Fibroblast of skin of left biceps (primary cell): ENCODE measurements at regions not wholly inside any gene's neighbourhood (a gene's known extent, or its start where the extent isn't known, plus 50 kb on each side); places are given as distances from the start of the nearest gene placed in this dataset.
A peak's percentile ranks its signal among the peaks of the same experiment; 100 is the strongest.

ENCODE experiments used
- DNase-seq, 2 experiments: peaks; one replicate each; pipeline ENCODE4 v3.0.0-alpha.2; 2013; ENCODE audit warnings: low read depth in 2 of 2

GRCh38 chr20:60573003-60573680, 614.9 kb downstream of the CDH26 start:
- no peak for DNase-seq

- no peak for DNase-seq
Observed at GRCh38 chr20:60576236-60576635, 618.0 kb downstream of the CDH26 start.

- no peak for DNase-seq
Observed at GRCh38 chr20:60579941-60580515, 621.8 kb downstream of the CDH26 start.

GRCh38 chr20:60581606-60582115, 623.4 kb downstream of the CDH26 start:
- no peak for DNase-seq

GRCh38 chr20:60583741-60584140, 625.5 kb downstream of the CDH26 start:
- DNase-seq = peak in 1 of 2 experiments; percentile 1

GRCh38 chr20:60584221-60584620, 626.0 kb downstream of the CDH26 start:
- no peak for DNase-seq

GRCh38 chr20:60585651-60586050, 627.4 kb downstream of the CDH26 start:
- no peak for DNase-seq

- DNase-seq = no peak
Observed at GRCh38 chr20:60586269-60587050, 628.2 kb downstream of the CDH26 start.

GRCh38 chr20:60587986-60588385, 629.8 kb downstream of the CDH26 start:
- no peak for DNase-seq

- no peak for DNase-seq
Observed at GRCh38 chr20:60589623-60590022, 631.4 kb downstream of the CDH26 start.

GRCh38 chr20:60591172-60591799, 633.1 kb downstream of the CDH26 start:
- DNase-seq = no peak

GRCh38 chr20:60598528-60598927, 640.3 kb downstream of the CDH26 start:
- no peak for DNase-seq

GRCh38 chr20:60599381-60599780, 641.2 kb downstream of the CDH26 start:
- DNase-seq = no peak

GRCh38 chr20:60600036-60600435, 641.8 kb downstream of the CDH26 start:
- no peak for DNase-seq

GRCh38 chr20:60624066-60624465, 628.0 kb upstream of the CDH4 start:
- DNase-seq = no peak

- no peak for DNase-seq
Observed at GRCh38 chr20:60627751-60628565, 624.1 kb upstream of the CDH4 start.

GRCh38 chr20:60628749-60629148, 623.3 kb upstream of the CDH4 start:
- no peak for DNase-seq

- no peak for DNase-seq
Observed at GRCh38 chr20:60629206-60629605, 622.9 kb upstream of the CDH4 start.

- no peak for DNase-seq
Observed at GRCh38 chr20:60630609-60631008, 621.5 kb upstream of the CDH4 start.

- DNase-seq = no peak
Observed at GRCh38 chr20:60631585-60632287, 620.3 kb upstream of the CDH4 start.
